Left ventricle myocardium inferior (tissue), 1 donor: ENCODE measurements at regions not wholly inside any gene's neighbourhood (a gene's known extent, or its start where the extent isn't known, plus 50 kb on each side); places are given as distances from the start of the nearest gene placed in this dataset.
"Not testable (repeated sequence)": the region's sequence is repeated elsewhere in the genome, so short reads cannot be mapped to it uniquely, and the experiment has no call there.

Experiments
- DNase-seq: peaks from one replicate; pipeline ENCODE4 v3.0.0-alpha.2; 2020
- H3K27ac ChIP-seq: fragments of 200-600 bp; replicated peaks from 2 replicates; pipeline ENCODE4 v1.8.0; 2021
- H3K27me3 ChIP-seq: fragments of 200-600 bp; 2 replicates; pipeline ENCODE4 v1.8.0; 2021; ENCODE audit warnings: low read depth
- H3K36me3 ChIP-seq: fragments of 200-600 bp; 2 replicates; pipeline ENCODE4 v1.8.0; 2021
- H3K4me1 ChIP-seq: fragments of 200-600 bp; 2 replicates; pipeline ENCODE4 v1.8.0; 2021
- H3K4me3 ChIP-seq: fragments of 200-600 bp; 2 replicates; pipeline ENCODE4 v1.8.0; 2021; ENCODE audit warnings: mild to moderate bottlenecking, moderate library complexity
- H3K9me3 ChIP-seq: fragments of 200-600 bp; replicated peaks from 2 replicates; pipeline ENCODE4 v1.8.0; 2021
- intact Hi-C: fragments of 100-400 bp; cut with micrococcal nuclease; formaldehyde crosslinking; loops from one replicate; pipeline ENCODE4 v1.11.0; 2022
- TF ChIP-seq, protein P1 (sequence below): fragments of 200-600 bp; IDR thresholded peaks from 2 replicates; pipeline ENCODE4 v1.8.0; 2021; ENCODE audit warnings: antibody characterized with exemption, mild to moderate bottlenecking, borderline replicate concordance
- donor health status: DM: no; HTN: yes; CAD: no; lungs with severe emphysema.

DNA sequence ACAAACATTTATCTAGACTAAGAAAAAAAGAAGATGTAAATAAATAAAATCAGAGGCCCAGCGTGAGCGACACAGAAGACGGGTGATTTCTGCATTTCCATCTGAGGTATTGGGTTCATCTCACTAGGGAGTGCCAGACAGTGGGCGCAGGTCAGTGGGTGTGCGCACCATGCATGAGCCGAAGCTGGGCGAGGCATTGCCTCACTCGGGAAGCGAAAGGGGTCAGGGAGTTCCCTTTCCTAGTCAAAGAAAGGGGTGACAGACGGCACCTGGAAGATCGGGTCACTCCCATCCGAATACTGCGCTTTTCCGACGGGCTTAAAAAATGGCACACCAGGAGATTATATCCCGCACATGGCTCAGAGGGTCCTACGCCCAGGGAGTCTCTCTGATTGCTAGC, 79.5 kb upstream of the ABCD2 start:
- H3K36me3 ChIP-seq, H3K4me1 ChIP-seq, H3K27ac ChIP-seq, intact Hi-C loops, H3K27me3 ChIP-seq, DNase-seq, H3K4me3 ChIP-seq: not testable (repeated sequence)
- peaks cover 24% of the 10 kb centered on the region for H3K9me3 ChIP-seq

DNA sequence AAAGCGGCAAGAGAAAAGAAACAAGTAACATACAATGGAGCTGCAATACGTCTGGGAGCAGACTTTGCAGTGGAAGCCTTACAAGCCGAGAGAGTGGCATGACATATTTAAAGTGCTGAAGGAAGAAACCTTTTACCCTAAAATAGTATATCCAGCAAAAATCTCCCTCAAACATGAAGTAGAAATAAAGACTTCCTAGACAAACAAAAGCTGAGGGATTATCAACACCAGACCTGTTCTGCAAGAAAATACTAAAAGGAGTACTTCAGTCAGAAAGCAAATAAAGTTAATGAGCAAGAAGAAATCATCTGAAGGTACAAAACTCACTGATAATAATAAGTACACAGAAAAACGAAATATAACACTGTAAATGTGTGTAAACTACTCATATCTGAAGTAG, 77.5 kb upstream of the ABCD2 start:
- no peak overlapping the region for H3K4me3 ChIP-seq
- TF ChIP-seq, protein P1, sequence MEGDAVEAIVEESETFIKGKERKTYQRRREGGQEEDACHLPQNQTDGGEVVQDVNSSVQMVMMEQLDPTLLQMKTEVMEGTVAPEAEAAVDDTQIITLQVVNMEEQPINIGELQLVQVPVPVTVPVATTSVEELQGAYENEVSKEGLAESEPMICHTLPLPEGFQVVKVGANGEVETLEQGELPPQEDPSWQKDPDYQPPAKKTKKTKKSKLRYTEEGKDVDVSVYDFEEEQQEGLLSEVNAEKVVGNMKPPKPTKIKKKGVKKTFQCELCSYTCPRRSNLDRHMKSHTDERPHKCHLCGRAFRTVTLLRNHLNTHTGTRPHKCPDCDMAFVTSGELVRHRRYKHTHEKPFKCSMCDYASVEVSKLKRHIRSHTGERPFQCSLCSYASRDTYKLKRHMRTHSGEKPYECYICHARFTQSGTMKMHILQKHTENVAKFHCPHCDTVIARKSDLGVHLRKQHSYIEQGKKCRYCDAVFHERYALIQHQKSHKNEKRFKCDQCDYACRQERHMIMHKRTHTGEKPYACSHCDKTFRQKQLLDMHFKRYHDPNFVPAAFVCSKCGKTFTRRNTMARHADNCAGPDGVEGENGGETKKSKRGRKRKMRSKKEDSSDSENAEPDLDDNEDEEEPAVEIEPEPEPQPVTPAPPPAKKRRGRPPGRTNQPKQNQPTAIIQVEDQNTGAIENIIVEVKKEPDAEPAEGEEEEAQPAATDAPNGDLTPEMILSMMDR, result no peak
- peaks cover 24% of the 10 kb centered on the region for H3K9me3 ChIP-seq
- H3K4me1 ChIP-seq, result no peaks in the 10 kb centered on the region
- no peak overlapping the region for H3K27ac ChIP-seq
- H3K36me3 ChIP-seq, result no peaks in the 10 kb centered on the region
- DNase-seq, result no peak
- intact Hi-C loops, result no loop called here
- no peaks in the 10 kb centered on the region for H3K27me3 ChIP-seq

DNA sequence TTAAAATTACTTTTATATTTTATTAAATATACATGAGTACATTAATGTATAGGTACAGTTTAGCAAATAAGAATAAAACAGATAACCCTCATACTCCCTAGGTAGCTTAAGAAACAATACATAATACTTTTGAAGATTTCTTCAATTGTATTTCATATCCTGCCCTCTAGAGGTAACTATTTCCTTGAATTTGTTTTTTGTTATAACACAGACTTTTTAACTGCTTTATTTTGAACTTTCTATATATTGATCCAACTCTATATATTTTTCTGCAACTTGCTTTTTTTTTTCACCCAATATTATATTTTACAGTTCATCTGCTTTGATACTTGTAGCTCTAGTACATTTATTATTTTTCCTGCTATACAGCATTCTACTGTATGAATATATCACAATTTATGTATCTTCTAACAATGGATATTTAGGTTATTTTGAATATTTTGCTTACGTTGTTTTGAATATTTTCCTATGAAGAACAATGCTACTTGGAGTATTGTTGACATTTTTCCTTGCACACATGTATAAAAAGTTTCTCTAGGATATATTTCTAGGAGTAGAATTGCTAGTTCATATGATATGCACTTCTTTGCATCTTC, 72.8 kb upstream of the ABCD2 start:
- Histone ChIP-seq H3K4me3 (no peak overlapping the region), H3K4me1 (no peaks in the 10 kb centered on the region), H3K9me3 (peaks cover 7% of the 10 kb centered on the region), H3K27ac (no peak overlapping the region), H3K27me3 (no peaks in the 10 kb centered on the region), H3K36me3 (no peaks in the 10 kb centered on the region)
- TF ChIP-seq, protein P1, result peak; percentile 55
- no peak for DNase-seq
- intact Hi-C loops, result no loop called here

DNA sequence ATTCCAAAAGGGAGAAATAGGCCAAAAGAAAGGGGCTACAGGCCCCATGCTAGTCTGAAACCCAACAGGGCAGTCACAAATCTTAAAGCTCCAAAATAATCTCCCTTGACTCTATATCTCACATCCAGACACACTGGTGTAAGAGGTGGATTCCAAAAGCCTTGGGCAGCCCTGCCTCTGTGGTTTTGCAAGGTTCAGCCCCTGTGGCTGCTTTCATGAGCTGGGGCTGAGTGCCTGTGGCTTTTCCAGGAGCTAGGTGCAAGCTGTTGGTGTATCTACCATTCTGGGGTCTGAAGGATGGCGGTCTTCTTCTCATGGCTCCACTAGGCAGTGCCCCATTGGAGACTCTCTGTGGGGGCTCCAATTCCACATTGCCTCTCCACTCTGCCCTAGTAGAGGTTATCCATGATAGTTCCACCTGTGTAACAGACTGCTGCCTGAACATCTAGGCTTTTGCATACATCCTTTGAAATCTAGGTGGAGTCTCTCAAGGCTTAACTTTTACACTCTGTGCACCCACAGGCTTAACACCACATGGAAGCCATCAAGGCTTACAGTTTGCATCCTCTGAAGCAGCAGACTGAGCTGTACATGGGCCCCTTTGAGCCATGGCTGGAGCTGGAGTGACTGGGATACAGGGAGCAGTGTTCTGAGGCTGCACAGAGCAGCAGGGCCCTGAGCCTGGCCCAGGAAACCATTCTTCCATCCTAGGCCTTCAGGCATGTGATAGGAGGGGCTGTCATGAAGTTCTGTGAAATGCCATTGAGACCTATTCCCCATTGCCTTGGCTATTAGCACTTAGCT, 66.5 kb upstream of the ABCD2 start:
- Histone ChIP-seq H3K4me1 (no peaks in the 10 kb centered on the region), H3K36me3 (no peaks in the 10 kb centered on the region), H3K27ac (no peak overlapping the region), H3K27me3 (no peaks in the 10 kb centered on the region), H3K9me3 (no peaks in the 10 kb centered on the region), H3K4me3 (no peak overlapping the region)
- DNase-seq, result no peak
- TF ChIP-seq, protein P1, result no peak
- intact Hi-C loops, result no loop called here

GRCh38 chr12:39682689-39683477, 63.3 kb upstream of the ABCD2 start:
- H3K27me3 ChIP-seq, result no peaks in the 10 kb centered on the region
- no peak overlapping the region for H3K4me3 ChIP-seq
- TF ChIP-seq, protein P1, result no peak
- intact Hi-C loops, result no loop called here
- H3K36me3 ChIP-seq, result no peaks in the 10 kb centered on the region
- peaks cover 10% of the 10 kb centered on the region for H3K9me3 ChIP-seq
- no peak for DNase-seq
- no peaks in the 10 kb centered on the region for H3K4me1 ChIP-seq
- no peak overlapping the region for H3K27ac ChIP-seq
